ENCODE measurements at regions not wholly inside any gene's neighbourhood (a gene's known extent, or its start where the extent isn't known, plus 50 kb on each side); places are given as distances from the start of the nearest gene placed in this dataset.

DNA sequence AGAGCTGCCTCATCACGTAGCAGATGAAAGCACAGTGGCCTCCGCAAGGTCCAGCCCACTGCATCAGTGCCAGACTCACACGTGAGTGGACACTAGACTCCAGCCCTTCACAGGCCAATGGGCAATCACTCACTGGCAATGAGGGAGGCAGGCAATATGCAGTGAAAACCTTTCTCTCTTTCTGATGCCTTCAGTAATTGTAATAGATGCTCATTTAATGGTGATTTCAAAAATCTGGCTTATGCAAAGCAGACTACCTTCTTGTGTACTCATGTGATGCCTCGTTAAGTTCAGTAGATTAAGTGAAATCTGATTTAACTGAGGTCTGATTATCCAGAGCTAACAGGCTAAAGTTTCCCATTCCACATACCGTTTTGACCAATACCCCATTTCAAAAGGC lies 546.9 kb downstream of the MIAT start:
- DNase-seq (ENCODE audit: low spot score) = no peak

DNA sequence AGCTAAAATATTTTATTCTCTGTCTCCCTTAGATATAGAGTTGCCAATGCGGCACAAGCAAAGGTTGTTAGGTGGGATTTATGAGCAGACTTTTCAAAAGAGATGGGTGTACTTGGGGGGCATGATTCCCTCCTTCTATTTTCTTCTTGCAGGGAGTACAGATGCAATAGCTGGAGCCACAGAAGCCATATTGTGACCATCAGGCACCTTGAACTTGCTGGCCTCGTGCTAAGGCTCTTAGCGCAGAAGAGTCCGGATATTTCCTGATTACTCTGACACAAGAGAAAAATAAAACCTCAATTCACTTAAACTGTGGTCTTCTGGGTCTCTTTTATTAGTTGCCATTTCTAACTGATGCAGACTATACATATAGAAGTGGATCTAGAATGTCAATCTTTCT lies 547.4 kb downstream of the MIAT start:
- no peak for DNase-seq (ENCODE audit: low spot score)

DNA sequence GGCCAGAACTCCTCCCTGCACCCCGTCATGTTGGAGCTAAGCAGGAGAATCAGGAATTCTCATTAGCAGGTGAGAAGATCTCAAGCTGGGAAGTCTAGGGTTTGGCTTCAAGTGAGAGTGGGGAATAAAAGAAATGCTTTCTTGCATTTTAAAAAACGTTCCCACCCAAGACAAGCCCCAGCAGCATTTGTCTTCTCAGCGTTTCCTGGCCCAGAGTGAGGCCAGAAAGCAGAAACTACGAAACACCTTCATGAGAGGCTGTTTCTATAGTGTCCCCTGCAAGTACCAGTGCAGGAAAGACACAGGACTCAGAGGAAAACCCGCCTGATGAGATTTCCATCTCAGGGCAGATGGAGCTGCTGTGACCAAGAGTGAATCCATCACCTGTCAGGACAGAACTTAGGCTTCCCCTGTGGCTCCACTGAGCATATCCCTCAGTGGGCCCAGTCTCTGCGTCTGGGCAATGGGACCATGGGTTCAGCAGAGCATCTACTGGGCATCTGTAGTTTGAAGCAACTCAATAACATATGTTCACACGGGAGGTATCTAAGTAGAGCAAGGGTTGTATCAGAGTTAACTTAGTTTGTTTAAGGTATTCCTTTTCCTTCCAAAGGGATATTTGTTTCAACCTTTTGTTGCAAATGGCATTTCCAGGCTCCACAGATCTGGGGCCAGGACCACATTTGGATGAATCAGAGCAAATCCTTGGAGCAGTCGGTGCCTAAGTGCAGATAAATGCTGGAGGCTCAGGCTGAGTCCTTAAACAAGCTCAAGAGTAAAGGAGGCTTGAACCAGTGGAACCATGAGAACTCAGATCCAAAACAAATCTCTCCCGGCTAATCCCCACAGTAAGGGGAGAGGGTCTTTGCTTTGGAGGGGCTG lies 548.3 kb downstream of the MIAT start:
- no peak for DNase-seq (ENCODE audit: low spot score)

DNA sequence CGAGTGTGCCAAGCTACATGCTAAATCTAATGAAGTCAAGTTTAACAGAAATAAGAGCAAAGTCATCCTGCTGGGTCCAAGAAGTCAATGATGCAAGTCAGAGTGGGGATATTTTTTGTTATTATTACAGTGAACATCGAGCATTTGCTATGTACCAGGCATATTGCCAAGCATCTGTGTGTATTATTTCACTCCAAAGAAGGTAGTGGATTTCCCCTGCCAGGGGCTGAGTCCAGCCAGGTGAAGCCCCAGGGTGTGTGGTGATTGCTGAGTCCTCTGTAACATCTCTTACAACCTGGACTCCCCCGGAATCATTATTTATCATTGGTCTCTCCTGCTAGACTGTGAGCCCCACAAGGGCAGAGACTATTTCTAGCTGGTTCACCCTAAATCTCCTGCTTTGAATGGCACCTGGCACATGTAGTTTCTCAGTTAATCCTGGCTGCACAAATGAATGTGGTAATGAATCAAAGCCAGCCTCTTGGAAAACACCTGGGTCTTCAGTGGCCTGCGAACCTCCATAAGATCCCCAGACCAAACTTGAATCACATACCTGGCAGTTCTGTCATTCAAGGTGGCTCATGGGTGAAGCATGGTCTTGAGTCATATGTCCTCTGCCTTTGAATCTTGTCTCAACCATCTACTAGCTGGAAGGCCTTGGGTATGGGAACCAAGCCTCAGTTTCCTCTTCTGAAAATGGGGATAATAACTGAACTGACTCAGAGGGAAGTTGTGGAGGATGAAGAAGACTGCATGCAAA lies 549.2 kb downstream of the MIAT start:
- no peak for DNase-seq (ENCODE audit: low spot score)

DNA sequence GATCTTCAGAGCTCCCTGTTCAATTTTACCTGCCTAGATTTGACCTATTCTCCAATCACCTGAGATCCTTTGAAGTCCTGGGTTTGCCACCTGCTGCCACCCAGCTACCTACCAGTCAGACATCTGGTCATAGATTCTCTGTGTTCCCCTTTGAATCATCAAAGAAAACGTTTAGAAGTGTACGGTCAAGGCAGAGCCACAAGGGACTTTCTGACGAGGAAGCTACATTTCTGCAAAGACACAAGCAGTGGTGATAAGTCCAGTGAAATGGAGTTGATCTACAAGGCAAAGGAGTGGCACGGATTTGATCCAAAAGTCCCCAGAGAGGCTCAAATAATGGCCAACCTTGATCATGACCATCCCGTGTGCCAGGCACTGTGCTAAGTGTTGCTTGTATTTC lies 549.9 kb downstream of the MIAT start:
- DNase-seq (ENCODE audit: low spot score) = no peak

DNA sequence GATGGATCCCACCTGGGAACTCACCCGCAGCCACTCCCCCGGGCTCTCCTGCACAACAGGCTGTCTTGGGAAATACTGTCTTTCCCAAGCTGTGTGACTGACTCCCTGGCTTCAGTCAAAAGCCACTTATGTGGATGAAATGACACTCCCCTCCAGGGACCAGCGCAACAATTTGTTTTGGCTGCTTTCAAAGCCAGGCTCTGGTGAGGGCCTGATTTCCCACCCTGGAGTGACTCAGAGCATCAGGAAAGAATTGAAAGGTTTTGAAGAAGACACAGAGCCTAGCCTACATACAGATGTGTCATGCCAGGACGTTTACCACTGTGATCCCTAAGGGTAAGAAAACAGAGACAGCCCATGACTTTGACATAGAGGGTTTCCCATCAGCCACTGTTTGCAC lies 550.5 kb downstream of the MIAT start:
- no peak for DNase-seq (ENCODE audit: low spot score)

DNA sequence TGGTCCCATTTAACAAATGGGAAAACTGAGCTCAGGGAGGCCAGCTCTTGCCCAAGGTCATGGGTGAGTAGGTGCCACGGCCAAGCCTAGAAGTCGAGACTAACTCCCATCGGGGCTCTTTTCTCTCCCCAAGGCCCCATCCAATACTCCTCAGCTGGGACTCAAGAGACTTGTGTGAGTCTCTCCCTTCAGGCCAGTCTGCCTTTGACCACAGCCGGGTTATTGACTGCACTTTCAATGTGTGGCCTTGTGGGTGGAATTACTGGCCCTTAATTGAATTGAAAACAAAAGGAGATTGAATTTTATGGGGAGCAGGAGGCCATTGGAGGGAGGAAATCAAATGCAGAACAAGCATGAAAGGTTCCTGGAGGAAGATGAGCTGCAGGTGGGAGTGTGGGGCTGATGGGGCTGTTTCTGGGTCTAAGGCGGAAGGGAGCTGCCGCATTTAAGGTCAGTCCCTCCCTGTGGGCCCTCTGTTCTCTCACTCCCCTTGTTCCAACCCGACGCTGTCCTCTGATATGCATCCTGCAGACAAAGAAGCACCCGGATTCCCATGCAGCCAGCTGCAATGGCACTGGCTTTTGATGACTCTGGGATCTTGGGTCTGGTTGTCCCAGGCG lies 552.8 kb downstream of the MIAT start:
- no peak for DNase-seq (ENCODE audit: low spot score)

DNA sequence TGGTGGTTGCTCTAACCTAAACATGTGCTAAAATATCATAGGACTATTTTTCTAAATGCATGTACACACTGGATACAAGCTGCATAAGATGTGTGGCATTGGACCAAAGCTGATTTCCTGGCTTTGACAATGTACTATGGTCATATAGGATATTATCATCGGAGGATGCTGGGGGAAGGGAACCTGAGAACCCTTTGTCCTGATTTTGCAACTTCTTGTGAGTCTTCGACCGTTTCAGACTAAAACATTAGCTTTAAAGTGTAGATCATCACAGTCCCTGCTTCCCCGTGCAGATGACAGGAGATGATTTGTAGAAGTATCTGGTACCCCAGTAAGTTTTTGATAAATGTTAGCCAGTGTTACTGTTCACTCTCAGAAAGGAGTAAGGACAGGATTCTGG lies 554.7 kb downstream of the MIAT start:
- DNase-seq (ENCODE audit: low spot score) = no peak

DNA sequence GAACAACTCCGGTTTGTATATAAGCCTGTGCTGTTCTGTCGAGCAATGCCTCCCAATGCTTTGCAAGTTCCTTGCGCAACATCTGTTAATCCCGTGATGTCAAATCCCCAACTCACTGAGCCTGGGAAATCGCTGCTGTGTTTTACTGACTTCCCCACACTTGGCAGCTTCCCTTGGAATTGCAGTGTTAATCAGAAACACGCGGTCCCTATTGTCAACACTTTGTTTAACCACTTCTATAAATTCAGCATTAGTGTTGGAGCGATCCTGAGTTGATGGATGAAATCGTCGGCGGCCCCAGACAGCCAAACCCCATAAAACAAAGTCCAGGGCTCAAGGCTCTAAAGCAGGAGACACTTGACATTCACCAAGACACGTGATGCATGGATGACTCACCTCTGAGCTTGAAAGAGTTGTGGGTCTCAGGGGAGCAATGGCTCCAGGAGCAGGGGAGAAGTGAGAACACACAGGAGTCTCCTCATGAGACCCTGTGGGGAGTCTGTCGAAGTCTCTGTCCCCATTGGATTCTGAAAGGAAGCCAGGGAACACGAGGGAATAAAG lies 555.3 kb downstream of the MIAT start:
- DNase-seq (ENCODE audit: low spot score) = no peak

DNA sequence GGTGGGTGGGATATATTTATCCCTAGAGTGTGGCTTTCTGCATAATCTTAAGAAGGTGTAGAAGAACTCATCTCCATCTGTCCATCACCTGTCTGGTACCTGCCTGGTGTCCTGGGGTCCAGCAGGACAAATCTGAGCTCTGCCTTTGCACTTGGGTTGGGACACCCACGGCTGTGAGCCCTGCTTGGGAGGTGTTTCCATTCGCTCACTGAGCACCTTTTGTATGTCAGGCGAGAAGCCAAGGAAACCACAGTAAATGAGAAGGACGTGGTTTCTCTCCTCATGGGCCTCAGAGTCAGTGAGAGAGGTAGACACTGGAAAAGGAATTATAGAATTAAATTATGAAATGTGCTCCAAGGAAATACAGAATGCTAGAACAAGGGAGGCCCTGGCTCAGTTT lies 555.9 kb downstream of the MIAT start:
- DNase-seq (ENCODE audit: low spot score) = no peak

DNA sequence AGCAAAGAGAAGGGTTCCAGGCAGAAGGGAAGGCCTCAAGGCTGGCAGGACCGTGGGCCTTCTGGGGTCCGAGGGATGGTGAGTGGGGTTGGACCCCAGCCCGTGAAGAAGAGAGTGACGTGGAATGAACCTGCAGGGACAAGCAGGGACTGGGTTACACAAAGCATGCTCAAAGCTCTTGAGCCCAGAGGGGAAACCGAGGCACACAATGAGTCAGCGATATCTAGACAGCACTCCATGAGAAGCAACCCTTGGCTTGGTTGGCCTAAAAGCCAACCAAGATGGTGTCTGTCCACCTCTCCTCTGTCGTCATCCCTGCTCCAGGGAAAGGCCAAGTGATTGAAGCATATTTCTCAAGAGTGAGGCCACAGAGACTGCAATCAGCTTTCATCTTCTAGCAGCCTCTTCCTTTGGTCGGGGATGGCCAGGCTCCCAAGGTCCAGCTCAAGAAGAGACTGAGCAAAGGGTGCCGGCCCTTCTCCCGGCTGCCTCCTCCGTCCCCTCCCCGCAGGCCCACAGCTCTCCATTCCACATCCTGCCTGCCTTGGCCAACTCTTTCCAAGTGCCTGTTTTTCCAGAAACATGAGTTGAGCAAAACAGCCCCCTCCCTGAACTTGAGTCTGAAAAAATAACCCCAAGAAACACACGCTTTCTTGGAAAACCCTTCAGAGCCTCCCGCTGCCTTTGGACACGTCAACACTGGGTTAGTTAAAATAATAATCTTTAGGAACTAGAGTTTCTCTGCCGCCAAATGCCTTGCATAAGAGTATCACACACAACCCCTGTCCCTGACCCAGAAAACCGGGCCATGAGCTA lies 556.6 kb downstream of the MIAT start:
- DNase-seq (ENCODE audit: low spot score) = no peak

DNA sequence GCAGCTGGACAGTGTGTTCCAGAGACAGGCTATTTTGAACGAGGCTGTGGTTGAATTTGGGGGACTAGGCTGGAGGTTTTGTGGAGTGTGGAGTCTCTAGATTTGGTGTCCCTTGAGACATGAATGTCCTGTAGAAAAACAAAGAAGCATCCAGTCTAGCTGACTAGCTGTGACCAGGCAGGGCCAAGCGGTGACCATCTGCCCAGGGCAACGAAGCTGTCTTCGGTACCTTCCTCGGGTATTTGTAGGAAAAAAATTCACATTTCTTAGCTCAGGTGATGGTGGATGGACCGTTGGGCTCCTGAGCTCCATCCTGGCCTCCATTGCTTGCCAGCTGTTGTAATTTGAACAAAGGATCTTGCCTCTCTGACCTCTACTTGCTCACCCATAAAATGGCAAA lies 557.3 kb downstream of the MIAT start:
- no peak for DNase-seq (ENCODE audit: low spot score)

DNA sequence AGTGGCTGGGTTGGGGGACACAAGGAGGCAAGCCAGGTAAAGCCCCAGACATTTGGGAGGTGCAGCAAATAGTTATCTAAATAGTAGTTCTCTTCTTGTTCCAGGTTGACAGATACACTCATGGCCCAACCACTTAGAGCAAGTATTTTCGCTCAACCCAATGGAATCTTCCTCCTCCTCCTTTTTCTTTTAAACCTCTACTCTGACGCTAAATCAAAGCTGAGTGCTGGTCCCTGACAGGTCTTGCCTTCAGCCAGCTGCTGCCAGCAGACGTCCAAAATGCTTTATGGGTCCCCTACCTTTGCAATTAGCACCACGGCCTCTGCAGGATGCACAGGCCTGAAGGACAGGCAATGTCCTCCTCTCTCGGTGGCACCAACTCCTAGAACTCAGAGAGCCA lies 558.5 kb downstream of the MIAT start:
- DNase-seq (ENCODE audit: low spot score) = no peak

DNA sequence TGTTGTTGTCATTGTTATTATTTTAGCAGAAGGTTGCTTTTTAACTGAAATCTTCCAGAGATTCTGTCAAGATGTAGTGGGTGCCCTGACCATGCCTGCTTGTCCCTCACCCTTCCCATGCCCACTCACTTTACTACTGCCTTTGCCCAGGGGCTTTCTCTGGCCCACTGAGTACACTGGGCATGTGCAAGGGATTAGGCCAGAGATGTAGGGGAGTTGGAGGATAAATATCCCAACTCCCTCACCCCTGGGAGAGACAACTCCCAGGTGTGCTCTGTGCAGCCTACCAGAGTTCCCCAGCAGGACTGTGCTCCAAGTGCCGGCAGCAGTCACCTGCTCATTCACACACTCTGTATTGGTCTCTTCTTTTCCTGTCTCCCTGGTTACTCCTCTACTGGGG lies 559.1 kb downstream of the MIAT start:
- DNase-seq (ENCODE audit: low spot score) = no peak

DNA sequence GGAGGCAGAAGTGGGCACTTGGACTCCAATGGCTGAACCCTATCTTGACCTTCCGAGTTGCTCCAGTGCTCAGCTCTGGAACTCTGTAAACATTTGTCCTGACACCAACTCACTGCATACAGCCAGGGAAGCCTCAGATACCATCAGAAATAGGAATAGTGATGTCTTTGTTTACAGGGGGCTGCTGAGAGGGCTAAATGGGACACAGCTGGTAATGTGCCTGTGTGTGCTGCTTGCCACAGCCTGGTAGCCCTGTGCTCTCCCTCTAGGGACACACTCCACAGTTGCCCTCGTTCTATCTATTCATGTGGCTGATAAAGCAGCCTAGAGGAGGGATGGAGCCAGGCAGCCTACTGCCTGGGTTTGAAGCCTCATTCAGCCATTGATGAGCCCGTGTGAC lies 559.8 kb downstream of the MIAT start:
- no peak for DNase-seq (ENCODE audit: low spot score)

DNA sequence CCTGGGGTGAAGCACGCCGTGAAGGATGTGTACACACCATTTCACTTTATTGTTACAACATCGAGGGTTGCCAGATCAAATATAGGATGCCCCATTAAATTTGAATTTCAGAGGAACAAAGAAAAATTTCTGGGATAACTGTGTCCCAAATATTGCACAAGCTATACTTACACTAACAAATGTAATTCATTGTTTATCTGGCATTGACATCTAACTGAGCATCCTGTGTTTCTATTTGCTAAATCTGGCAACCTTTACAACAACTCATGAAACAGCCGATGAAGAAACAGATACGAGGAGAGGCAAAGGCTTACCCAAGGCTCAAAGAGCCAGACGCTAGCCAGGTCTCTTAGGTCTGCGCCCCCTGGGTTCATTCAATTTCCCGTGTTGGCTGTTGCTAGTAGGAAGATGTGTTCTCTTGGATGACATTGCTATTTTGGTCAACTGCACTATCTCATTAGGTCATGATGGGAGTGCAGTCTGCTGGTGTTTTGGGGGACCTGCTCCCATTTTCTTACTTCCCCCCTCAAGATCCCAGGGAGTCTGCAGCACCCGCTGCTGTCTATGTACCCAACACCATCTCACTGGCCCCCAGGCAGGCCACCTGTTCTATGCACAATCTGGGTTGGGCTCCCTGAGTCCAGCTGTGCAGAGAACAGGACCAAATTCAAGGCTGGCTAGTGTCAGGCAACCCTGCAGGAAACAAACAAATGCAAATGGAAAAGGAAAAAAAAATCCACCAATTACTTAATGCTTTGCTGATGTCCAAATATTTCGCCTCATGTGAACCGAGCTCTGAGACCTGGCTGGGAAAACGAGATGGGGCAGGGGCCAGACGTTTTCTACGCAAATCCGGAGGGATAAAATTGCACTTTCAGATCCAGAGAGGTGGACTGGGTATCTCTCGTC lies 560.9 kb downstream of the MIAT start:
- no peak for DNase-seq (ENCODE audit: low spot score)

DNA sequence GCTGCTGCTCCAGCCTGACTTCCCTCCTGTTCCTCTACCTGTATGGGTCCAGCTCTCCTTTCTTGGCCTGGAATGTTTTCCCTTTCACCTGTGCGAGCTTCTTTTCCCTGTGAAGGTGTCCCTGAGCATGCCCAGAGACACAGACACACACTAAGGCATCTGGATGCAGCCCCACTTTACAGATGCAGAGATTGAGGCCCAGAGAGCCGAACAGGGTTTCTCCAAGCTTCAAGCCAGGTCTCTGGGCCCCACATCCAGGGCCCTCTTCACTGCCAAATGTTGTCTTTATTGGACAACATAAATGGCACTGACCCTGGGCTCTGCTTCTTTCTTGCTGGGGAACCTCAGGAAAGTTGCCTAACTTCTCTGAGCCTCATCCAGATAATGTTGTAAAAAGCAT lies 561.6 kb downstream of the MIAT start:
- DNase-seq (ENCODE audit: low spot score) = no peak

DNA sequence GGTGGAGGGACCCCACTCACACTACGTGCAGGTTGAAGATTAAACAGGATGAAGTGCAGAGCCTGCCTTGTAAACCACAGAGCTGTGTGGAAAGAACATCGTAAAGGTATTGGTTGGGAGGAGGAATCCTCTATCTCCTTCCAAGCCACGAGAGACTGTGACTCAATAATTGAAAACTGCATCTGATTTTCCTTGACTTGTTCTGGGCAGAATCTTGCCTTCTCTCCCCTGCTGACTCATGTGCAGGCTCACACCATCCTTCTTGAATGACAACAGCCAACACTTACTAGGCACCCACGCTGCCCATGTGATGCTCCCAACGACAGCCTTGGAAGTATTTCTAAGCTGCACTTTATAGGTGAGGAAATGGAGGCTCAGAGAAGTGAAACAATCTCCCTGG lies 563.0 kb downstream of the MIAT start:
- no peak for DNase-seq (ENCODE audit: low spot score)

DNA sequence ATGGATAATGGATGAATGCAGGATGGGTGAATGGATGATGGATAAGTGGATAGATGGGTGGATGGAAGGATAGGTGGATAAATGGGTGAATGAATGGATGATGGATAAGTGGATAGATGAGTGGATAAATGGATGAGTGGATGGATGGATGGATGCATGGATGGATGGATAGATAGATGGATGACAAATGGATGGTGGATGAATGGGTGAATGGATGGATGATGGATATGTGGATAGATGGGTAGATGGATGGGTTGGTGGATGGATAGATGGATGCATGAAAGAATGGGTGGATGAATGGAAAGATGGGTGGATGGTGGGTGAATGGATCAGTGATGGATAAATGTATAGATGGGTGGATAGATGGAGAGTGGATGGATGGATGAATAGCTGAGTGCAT lies 564.8 kb downstream of the MIAT start:
- no peak for DNase-seq (ENCODE audit: low spot score)

DNA sequence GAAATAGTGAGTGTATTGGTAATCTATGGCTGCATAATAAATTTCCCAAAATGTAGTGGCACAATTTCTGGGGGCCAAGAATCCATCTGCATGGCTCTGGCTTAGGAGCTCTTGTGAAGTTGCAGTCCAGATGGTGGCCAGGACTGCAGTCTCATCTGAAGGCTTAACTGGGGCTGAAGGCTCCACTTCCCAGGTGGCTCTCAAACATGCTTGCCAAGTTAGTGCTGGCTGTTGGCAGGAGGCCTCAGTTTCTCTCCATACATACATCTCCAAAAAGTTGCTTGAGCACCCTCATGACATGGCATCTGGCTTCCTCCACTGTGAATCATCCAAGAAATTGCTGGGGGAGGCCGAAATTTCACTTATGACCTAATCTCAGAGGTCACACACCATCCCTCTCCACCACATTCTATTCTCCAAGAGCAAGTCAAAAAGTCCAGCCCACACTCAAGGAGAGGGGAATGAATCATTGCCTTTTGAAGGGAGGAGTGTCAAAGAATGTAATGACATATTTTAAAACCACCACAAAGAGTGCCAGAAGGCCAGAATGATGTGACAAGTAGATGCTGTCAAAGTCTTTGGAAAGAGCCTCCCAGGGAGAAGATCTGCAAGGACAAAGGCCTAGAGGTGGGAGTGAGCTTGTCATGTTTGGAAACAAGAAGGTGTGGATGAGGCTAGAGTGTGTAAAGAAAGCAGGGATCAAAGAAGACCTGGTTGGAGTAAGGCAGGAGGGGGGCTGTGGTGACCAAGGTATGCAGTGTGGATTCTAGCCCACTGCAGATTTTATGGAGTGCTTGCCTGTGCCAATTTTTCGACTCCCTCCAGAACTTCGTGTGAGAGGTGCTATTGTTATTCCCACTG lies 566.2 kb downstream of the MIAT start:
- DNase-seq (ENCODE audit: low spot score) = no peak

Measured in activated CD4-positive, alpha-beta T cell treated with anti-CD3 and anti-CD28 coated beads, Interleukin-2, Interleukin-4, amounts not matched to agents 100 ng/mL and 50 ng/mL, durations not matched to agents 16 hours and 8 hours (primary cell).